WTC11 (cell line): ENCODE measurements at regions not wholly inside any gene's neighbourhood (a gene's known extent, or its start where the extent isn't known, plus 50 kb on each side); places are given as distances from the start of the nearest gene placed in this dataset.

Experiments used
- ATAC-seq: fragments of 200-7000 bp; cut with Tn5 transposase; 2 replicates; pipeline ENCODE4 v1.10.0; 2021; ENCODE audit warnings: mild to moderate bottlenecking, moderate library complexity
- CTCF ChIA-PET: fragments of 300-600 bp; sonication (Branson Sonifier 250); formaldehyde crosslinking; loops from one replicate; lab custom pipeline; 2021; ENCODE audit warnings: antibody characterized with exemption; lab: Charles Lee
- POLR2A ChIA-PET: fragments of 350-600 bp; sonication (Branson Sonifier 250); formaldehyde crosslinking; loops from one replicate; lab custom pipeline; 2021; ENCODE audit warnings: antibody characterized with exemption; lab: Charles Lee
- DNase-seq: peaks from one replicate; pipeline ENCODE4 v3.0.0; 2021; ENCODE audit warnings: low spot score
- H3K27ac Mint-ChIP-seq: 2 replicates; pipeline ENCODE4 v1.8.0; 2021; ENCODE audit warnings: mixed read lengths
- H3K27me3 Mint-ChIP-seq: 2 replicates; pipeline ENCODE4 v1.8.0; 2021; ENCODE audit warnings: low read depth, mild to moderate bottlenecking, moderate library complexity, mixed read lengths
- H3K36me3 Mint-ChIP-seq: 2 replicates; pipeline ENCODE4 v1.8.0; 2021; ENCODE audit warnings: mixed read lengths
- H3K4me1 Mint-ChIP-seq: 2 replicates; pipeline ENCODE4 v1.8.0; 2022; ENCODE audit warnings: mixed read lengths
- H3K4me3 Mint-ChIP-seq: 2 replicates; pipeline ENCODE4 v1.8.0; 2021; ENCODE audit warnings: mild to moderate bottlenecking, moderate library complexity, mixed read lengths
- H3K9me3 Mint-ChIP-seq: 2 replicates; pipeline ENCODE4 v1.8.0; 2021; ENCODE audit warnings: mixed read lengths
- ATF1 ChIP-seq: sonication (generic); formaldehyde crosslinking; IDR thresholded peaks from 2 replicates; pipeline ENCODE4 v1.8.1; 2023; ENCODE audit warnings: mild to moderate bottlenecking, moderate library complexity, missing genetic modification reagents
- FOXK1 ChIP-seq: sonication (generic); formaldehyde crosslinking; IDR thresholded peaks from 2 replicates; pipeline ENCODE4 v1.8.0; 2022; ENCODE audit warnings: mild to moderate bottlenecking, moderate library complexity, missing genetic modification reagents
- IRF2 ChIP-seq: sonication (generic); formaldehyde crosslinking; IDR thresholded peaks from 2 replicates; pipeline ENCODE4 v1.8.0; 2022; ENCODE audit warnings: low read depth, missing genetic modification reagents, borderline replicate concordance
- JUN ChIP-seq: sonication (generic); formaldehyde crosslinking; IDR thresholded peaks from 2 replicates; pipeline ENCODE4 v1.8.0; 2023; ENCODE audit warnings: mild to moderate bottlenecking, missing genetic modification reagents
- NR2C2 ChIP-seq: sonication (generic); formaldehyde crosslinking; IDR thresholded peaks from 2 replicates; pipeline ENCODE4 v1.8.0; 2022; ENCODE audit warnings: mild to moderate bottlenecking, missing genetic modification reagents
- STAT6 ChIP-seq: sonication (generic); formaldehyde crosslinking; conservative IDR thresholded peaks from 2 replicates; pipeline ENCODE4 v1.8.1; 2023; ENCODE audit warnings: mild to moderate bottlenecking, low read depth, missing genetic modification reagents, moderate library complexity
- TCF7 ChIP-seq: sonication (generic); formaldehyde crosslinking; IDR thresholded peaks from 2 replicates; pipeline ENCODE4 v1.8.0; 2022; ENCODE audit warnings: mild to moderate bottlenecking, low read depth, missing genetic modification reagents, moderate library complexity
- TP53 ChIP-seq: sonication (generic); formaldehyde crosslinking; IDR thresholded peaks from 2 replicates; pipeline ENCODE4 v1.8.1; 2023; ENCODE audit warnings: mild to moderate bottlenecking, missing genetic modification reagents
- ZNF232 ChIP-seq: sonication (generic); formaldehyde crosslinking; IDR thresholded peaks from 2 replicates; pipeline ENCODE4 v1.8.0; 2022; ENCODE audit warnings: mild to moderate bottlenecking, missing genetic modification reagents
- ZNF532 ChIP-seq: fragments of 250-450 bp; sonication (Bioruptor Pico); IDR thresholded peaks from 2 replicates; pipeline ENCODE4 v1.9.0; 2021; ENCODE audit warnings: mild to moderate bottlenecking, borderline replicate concordance
- TF ChIP-seq, protein P1 (sequence below): sonication (generic); formaldehyde crosslinking; IDR thresholded peaks from 2 replicates; pipeline ENCODE4 v1.8.0; 2023; ENCODE audit warnings: missing genetic modification reagents, mild to moderate bottlenecking, borderline replicate concordance
- TF ChIP-seq, protein P2 (sequence below): sonication (generic); formaldehyde crosslinking; IDR thresholded peaks from 2 replicates; pipeline ENCODE4 v1.8.1; 2022; ENCODE audit warnings: low read depth, missing genetic modification reagents, borderline replicate concordance
- TF ChIP-seq, protein P3 (sequence below): fragments of 250-450 bp; sonication (Bioruptor Pico); IDR thresholded peaks from 2 replicates; pipeline ENCODE4 v1.9.0; 2021; ENCODE audit warnings: mild to moderate bottlenecking
- TF ChIP-seq, protein P4 (sequence below): fragments of 250-450 bp; sonication (Bioruptor Pico); IDR thresholded peaks from 2 replicates; pipeline ENCODE4 v2.1.2; 2022; ENCODE audit warnings: mild to moderate bottlenecking, moderate library complexity
- TF ChIP-seq, protein P5 (sequence below): sonication (generic); formaldehyde crosslinking; IDR thresholded peaks from 2 replicates; pipeline ENCODE4 v1.8.1; 2022; ENCODE audit warnings: mild to moderate bottlenecking, missing genetic modification reagents, moderate library complexity, borderline replicate concordance
- TF ChIP-seq, protein P6 (sequence below): sonication (generic); formaldehyde crosslinking; IDR thresholded peaks from 2 replicates; pipeline ENCODE4 v1.8.1; 2023; ENCODE audit warnings: mild to moderate bottlenecking, missing genetic modification reagents, moderate library complexity

DNA sequence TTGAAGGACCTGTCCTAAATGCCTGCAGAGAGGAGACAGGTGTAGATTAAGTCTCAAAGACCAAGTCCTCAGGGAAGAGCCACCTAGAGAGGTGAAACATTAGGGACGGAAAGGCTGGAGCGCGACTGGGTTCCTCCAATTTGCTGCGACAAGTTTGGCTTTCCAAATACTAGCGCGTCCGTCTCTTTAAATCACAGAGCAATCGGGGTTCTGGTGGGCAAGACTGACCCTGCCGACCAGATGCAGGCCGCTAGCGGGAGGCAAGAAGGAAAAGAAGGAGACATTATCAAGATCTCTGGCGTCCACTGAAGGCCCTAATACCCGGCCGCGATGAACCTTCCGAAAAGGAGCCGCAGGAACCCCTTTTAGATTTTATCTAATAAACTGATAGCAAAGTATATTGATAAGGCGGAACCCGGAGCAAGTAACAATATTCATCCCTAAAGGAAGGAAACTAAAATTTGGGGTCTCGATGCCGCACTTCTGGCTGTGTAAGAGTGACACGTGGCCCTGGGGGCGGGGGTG, 128.2 kb upstream of the C11orf58 start:
- Mint-ChIP-seq H3K9me3 (no peaks in the 10 kb centered on the region), H3K4me3 (peak overlapping the region; percentile 56), H3K4me1 (peaks cover 40% of the 10 kb centered on the region)

GRCh38 chr11:16609769-16610168, 128.7 kb upstream of the C11orf58 start:
- H3K4me1 Mint-ChIP-seq: peaks cover 40% of the 10 kb centered on the region
- ATAC-seq: no peak
- CTCF ChIA-PET: interaction anchor here (0.8 kb wide), 1 partner anchor 669 kb away, joined by 3 read pairs; no protein-coding TSS in a partner anchor
- H3K36me3 Mint-ChIP-seq: no peaks in the 10 kb centered on the region
- H3K27me3 Mint-ChIP-seq: peaks cover 1% of the 10 kb centered on the region
- no peak overlapping the region for H3K27ac Mint-ChIP-seq
- DNase-seq: no peak
- H3K4me3 Mint-ChIP-seq: peak overlapping the region; percentile 56; the same call in 1 of the 2 replicates
- POLR2A ChIA-PET: no interaction called here
- no peaks in the 10 kb centered on the region for H3K9me3 Mint-ChIP-seq
- TF ChIP-seq, protein P1, sequence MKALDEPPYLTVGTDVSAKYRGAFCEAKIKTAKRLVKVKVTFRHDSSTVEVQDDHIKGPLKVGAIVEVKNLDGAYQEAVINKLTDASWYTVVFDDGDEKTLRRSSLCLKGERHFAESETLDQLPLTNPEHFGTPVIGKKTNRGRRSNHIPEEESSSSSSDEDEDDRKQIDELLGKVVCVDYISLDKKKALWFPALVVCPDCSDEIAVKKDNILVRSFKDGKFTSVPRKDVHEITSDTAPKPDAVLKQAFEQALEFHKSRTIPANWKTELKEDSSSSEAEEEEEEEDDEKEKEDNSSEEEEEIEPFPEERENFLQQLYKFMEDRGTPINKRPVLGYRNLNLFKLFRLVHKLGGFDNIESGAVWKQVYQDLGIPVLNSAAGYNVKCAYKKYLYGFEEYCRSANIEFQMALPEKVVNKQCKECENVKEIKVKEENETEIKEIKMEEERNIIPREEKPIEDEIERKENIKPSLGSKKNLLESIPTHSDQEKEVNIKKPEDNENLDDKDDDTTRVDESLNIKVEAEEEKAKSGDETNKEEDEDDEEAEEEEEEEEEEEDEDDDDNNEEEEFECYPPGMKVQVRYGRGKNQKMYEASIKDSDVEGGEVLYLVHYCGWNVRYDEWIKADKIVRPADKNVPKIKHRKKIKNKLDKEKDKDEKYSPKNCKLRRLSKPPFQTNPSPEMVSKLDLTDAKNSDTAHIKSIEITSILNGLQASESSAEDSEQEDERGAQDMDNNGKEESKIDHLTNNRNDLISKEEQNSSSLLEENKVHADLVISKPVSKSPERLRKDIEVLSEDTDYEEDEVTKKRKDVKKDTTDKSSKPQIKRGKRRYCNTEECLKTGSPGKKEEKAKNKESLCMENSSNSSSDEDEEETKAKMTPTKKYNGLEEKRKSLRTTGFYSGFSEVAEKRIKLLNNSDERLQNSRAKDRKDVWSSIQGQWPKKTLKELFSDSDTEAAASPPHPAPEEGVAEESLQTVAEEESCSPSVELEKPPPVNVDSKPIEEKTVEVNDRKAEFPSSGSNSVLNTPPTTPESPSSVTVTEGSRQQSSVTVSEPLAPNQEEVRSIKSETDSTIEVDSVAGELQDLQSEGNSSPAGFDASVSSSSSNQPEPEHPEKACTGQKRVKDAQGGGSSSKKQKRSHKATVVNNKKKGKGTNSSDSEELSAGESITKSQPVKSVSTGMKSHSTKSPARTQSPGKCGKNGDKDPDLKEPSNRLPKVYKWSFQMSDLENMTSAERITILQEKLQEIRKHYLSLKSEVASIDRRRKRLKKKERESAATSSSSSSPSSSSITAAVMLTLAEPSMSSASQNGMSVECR: no peak
- TF ChIP-seq JUN (no peak), TCF7 (CRISPR knock-in tag) (no peak), ZNF232 (no peak), ZNF532 (CRISPR knock-in tag) (no peak), FOXK1 (no peak), NR2C2 (CRISPR knock-in tag) (no peak), TP53 (CRISPR knock-in tag) (no peak), STAT6 (no peak), IRF2 (CRISPR knock-in tag) (no peak), ATF1 (CRISPR knock-in tag) (no peak)
- TF ChIP-seq, protein P2, sequence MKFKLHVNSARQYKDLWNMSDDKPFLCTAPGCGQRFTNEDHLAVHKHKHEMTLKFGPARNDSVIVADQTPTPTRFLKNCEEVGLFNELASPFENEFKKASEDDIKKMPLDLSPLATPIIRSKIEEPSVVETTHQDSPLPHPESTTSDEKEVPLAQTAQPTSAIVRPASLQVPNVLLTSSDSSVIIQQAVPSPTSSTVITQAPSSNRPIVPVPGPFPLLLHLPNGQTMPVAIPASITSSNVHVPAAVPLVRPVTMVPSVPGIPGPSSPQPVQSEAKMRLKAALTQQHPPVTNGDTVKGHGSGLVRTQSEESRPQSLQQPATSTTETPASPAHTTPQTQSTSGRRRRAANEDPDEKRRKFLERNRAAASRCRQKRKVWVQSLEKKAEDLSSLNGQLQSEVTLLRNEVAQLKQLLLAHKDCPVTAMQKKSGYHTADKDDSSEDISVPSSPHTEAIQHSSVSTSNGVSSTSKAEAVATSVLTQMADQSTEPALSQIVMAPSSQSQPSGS (CRISPR knock-in tag): no peak
- TF ChIP-seq, protein P3, sequence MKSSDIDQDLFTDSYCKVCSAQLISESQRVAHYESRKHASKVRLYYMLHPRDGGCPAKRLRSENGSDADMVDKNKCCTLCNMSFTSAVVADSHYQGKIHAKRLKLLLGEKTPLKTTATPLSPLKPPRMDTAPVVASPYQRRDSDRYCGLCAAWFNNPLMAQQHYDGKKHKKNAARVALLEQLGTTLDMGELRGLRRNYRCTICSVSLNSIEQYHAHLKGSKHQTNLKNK: no peak
- TF ChIP-seq, protein P4, sequence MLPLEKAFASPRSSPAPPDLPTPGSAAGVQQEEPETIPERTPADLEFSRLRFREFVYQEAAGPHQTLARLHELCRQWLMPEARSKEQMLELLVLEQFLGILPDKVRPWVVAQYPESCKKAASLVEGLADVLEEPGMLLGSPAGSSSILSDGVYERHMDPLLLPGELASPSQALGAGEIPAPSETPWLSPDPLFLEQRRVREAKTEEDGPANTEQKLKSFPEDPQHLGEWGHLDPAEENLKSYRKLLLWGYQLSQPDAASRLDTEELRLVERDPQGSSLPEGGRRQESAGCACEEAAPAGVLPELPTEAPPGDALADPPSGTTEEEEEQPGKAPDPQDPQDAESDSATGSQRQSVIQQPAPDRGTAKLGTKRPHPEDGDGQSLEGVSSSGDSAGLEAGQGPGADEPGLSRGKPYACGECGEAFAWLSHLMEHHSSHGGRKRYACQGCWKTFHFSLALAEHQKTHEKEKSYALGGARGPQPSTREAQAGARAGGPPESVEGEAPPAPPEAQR (CRISPR knock-in tag): no peak
- TF ChIP-seq, protein P5, sequence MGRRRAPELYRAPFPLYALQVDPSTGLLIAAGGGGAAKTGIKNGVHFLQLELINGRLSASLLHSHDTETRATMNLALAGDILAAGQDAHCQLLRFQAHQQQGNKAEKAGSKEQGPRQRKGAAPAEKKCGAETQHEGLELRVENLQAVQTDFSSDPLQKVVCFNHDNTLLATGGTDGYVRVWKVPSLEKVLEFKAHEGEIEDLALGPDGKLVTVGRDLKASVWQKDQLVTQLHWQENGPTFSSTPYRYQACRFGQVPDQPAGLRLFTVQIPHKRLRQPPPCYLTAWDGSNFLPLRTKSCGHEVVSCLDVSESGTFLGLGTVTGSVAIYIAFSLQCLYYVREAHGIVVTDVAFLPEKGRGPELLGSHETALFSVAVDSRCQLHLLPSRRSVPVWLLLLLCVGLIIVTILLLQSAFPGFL (CRISPR knock-in tag): no peak

More for the DNA sequence above, 128.2 kb upstream of the C11orf58 start:
- H3K36me3 Mint-ChIP-seq: no peaks in the 10 kb centered on the region
- POLR2A ChIA-PET: no interaction called here
- CTCF ChIA-PET: interaction anchor here (0.8 kb wide), 1 partner anchor 669 kb away, joined by 3 read pairs; no protein-coding TSS in a partner anchor
- DNase-seq (no peak), ATAC-seq (no peak)
- H3K27me3 Mint-ChIP-seq: peaks cover 5% of the 10 kb centered on the region
- TF ChIP-seq, protein P6, sequence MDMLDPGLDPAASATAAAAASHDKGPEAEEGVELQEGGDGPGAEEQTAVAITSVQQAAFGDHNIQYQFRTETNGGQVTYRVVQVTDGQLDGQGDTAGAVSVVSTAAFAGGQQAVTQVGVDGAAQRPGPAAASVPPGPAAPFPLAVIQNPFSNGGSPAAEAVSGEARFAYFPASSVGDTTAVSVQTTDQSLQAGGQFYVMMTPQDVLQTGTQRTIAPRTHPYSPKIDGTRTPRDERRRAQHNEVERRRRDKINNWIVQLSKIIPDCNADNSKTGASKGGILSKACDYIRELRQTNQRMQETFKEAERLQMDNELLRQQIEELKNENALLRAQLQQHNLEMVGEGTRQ (CRISPR knock-in tag): peak; percentile 43; the same call in 1 of the 2 replicates
- TF ChIP-seq TCF7 (CRISPR knock-in tag): no peak
- H3K27ac Mint-ChIP-seq: no peak overlapping the region
